ENCODE measurements at regions not wholly inside any gene's neighbourhood (a gene's known extent, or its start where the extent isn't known, plus 50 kb on each side); places are given as distances from the start of the nearest gene placed in this dataset.
"Not testable (repeated sequence)": the region's sequence is repeated elsewhere in the genome, so short reads cannot be mapped to it uniquely, and the experiment has no call there.

- TF ChIP-seq ZNF546 (CRISPR knock-in tag; conservative IDR thresholded peaks at IDR 0.05); MED8 (CRISPR knock-in tag; IDR thresholded peaks at IDR 0.05; ENCODE audit: insufficient replicate concordance); MYNN (CRISPR knock-in tag; IDR thresholded peaks at IDR 0.05; ENCODE audit: low read depth); ZNF235 (CRISPR knock-in tag; IDR thresholded peaks at IDR 0.05; ENCODE audit: borderline replicate concordance); ERF (CRISPR knock-in tag; IDR thresholded peaks at IDR 0.05); ATF7 (IDR thresholded peaks at IDR 0.05); ATF7 (CRISPR knock-in tag; IDR thresholded peaks at IDR 0.05); SNRNP70 (IDR thresholded peaks at IDR 0.05; ENCODE audit: low read depth, low read length); ZZZ3 (CRISPR knock-in tag; IDR thresholded peaks at IDR 0.05; ENCODE audit: borderline replicate concordance); PITX1 (CRISPR knock-in tag; IDR thresholded peaks at IDR 0.05): not testable (repeated sequence)
Observed at GRCh38 chr15:85197582-85197981, 182.8 kb upstream of the AKAP13 start.
